GM19043 (cell line): ENCODE measurements at regions not wholly inside any gene's neighbourhood (a gene's known extent, or its start where the extent isn't known, plus 50 kb on each side); places are given as distances from the start of the nearest gene placed in this dataset.
A peak's percentile ranks its signal among the peaks of the same experiment; 100 is the strongest.

Experiments
- ATAC-seq: cut with Tn5 transposase; IDR thresholded peaks from one replicate; pipeline ENCODE4 v1.9.1; 2021; ENCODE audit warnings: low read depth; ENCODE audit not compliant: unreplicated experiment

GRCh38 chr9:109549386-109549785, 51.3 kb upstream of the PTPN3 start:
- ATAC-seq: no peak

- no peak for ATAC-seq
Observed at GRCh38 chr9:109551651-109552050, 53.5 kb upstream of the PTPN3 start.

GRCh38 chr9:109555215-109555614, 57.1 kb upstream of the PTPN3 start:
- ATAC-seq: no peak

- ATAC-seq: no peak
Observed at GRCh38 chr9:109556061-109556460, 58.0 kb upstream of the PTPN3 start.

- ATAC-seq: no peak
Observed at GRCh38 chr9:109556786-109557185, 58.7 kb upstream of the PTPN3 start.

GRCh38 chr9:109557481-109557880, 59.4 kb upstream of the PTPN3 start:
- ATAC-seq: no peak

- ATAC-seq: no peak
Observed at GRCh38 chr9:109558718-109559151, 60.6 kb upstream of the PTPN3 start.

GRCh38 chr9:109560470-109561132, 62.5 kb upstream of the PTPN3 start:
- no peak for ATAC-seq

GRCh38 chr9:109561137-109561536, 63.0 kb upstream of the PTPN3 start:
- no peak for ATAC-seq

GRCh38 chr9:109568089-109568488, 70.0 kb upstream of the PTPN3 start:
- no peak for ATAC-seq

- ATAC-seq: no peak
Observed at GRCh38 chr9:109568568-109569210, 70.6 kb upstream of the PTPN3 start.

- peak; percentile 67 for ATAC-seq
Observed at GRCh38 chr9:109574061-109574882, 76.2 kb upstream of the PTPN3 start.

GRCh38 chr9:109576762-109577161, 78.7 kb upstream of the PTPN3 start:
- ATAC-seq: no peak

GRCh38 chr9:109579191-109579948, 81.3 kb upstream of the PTPN3 start:
- no peak for ATAC-seq

GRCh38 chr9:109582386-109582785, 84.3 kb upstream of the PTPN3 start:
- ATAC-seq: no peak

GRCh38 chr9:109584205-109584604, 86.1 kb upstream of the PTPN3 start:
- ATAC-seq: no peak

- no peak for ATAC-seq
Observed at GRCh38 chr9:109585796-109586195, 87.7 kb upstream of the PTPN3 start.

- ATAC-seq: no peak
Observed at GRCh38 chr9:109586993-109587392, 88.9 kb upstream of the PTPN3 start.

GRCh38 chr9:109588415-109588814, 90.3 kb upstream of the PTPN3 start:
- no peak for ATAC-seq

- ATAC-seq: no peak
Observed at GRCh38 chr9:109590966-109591365, 92.9 kb upstream of the PTPN3 start.

GRCh38 chr9:109591691-109592090, 93.6 kb upstream of the PTPN3 start:
- ATAC-seq: no peak
